ENCODE measurements at regions not wholly inside any gene's neighbourhood (a gene's known extent, or its start where the extent isn't known, plus 50 kb on each side); places are given as distances from the start of the nearest gene placed in this dataset.

- no peaks in the 10 kb centered on the region for H3K36me3 Mint-ChIP-seq (ENCODE audit: low read depth)
- no peaks in the 10 kb centered on the region for H3K27me3 Mint-ChIP-seq
- intact Hi-C loops (cut with micrococcal nuclease), result no loop called here
- peaks cover 74% of the 10 kb centered on the region for H3K9me3 Mint-ChIP-seq
- no peak overlapping the region for H3K4me3 Mint-ChIP-seq
- H3K4me1 Mint-ChIP-seq (ENCODE audit: low read depth), result no peaks in the 10 kb centered on the region
- no peak overlapping the region for H3K27ac Mint-ChIP-seq
Observed at GRCh38 chr13:61002686-61003085, 413.0 kb downstream of the PCDH20 start.

GRCh38 chr13:60990032-60990733 is 425.5 kb downstream of the PCDH20 start:
- intact Hi-C loops (cut with micrococcal nuclease), result no loop called here
- no peaks in the 10 kb centered on the region for H3K4me1 Mint-ChIP-seq (ENCODE audit: low read depth)
- no peaks in the 10 kb centered on the region for H3K27me3 Mint-ChIP-seq
- no peaks in the 10 kb centered on the region for H3K36me3 Mint-ChIP-seq (ENCODE audit: low read depth)
- H3K9me3 Mint-ChIP-seq, result peaks cover 5% of the 10 kb centered on the region
- no peak overlapping the region for H3K27ac Mint-ChIP-seq
- no peak overlapping the region for H3K4me3 Mint-ChIP-seq

DNA sequence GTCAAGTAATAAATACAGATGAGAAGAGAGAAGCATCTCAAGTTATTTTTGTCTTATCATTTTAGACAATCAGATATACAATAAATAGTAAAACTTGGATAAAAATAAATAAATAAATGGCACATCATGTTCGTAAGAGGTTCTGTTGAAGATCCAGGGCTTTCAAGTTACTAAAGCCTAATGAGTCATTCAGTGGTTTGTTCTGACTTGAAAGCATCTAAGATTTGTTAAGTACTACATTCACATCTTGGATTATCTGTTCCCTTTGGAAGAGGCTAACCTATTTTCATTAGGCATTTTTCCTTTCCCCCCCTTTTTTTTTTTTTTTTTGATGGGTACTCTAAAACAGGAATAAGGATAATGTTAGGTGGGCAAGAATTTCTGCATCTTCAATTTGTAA is 429.3 kb downstream of the PCDH20 start:
- H3K27me3 Mint-ChIP-seq, result no peaks in the 10 kb centered on the region
- H3K27ac Mint-ChIP-seq, result no peak overlapping the region
- H3K9me3 Mint-ChIP-seq, result peaks cover 30% of the 10 kb centered on the region
- no peak overlapping the region for H3K4me3 Mint-ChIP-seq
- H3K36me3 Mint-ChIP-seq (ENCODE audit: low read depth), result no peaks in the 10 kb centered on the region
- intact Hi-C loops (cut with micrococcal nuclease), result no loop called here
- H3K4me1 Mint-ChIP-seq (ENCODE audit: low read depth), result no peaks in the 10 kb centered on the region

DNA sequence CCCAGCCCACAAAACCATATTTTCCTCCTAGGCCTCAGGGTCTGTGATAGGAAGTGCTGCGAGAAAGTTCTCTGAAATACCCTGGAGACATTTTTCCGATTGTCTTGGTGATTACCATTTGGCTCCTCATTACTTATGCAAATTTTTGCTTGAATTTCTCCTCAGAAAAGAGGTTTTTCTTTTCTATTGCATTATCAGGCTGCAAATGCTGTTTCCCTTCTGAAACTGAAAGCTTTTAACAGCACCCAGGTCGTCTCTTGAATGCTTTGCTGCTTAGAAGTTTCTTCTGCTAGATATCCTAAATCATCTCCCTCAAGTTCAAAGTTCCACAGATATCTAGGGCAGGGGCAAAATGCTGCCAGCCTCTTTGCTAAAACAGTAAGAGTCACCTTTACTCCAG is 434.2 kb downstream of the PCDH20 start:
- H3K36me3 Mint-ChIP-seq (ENCODE audit: low read depth), result no peaks in the 10 kb centered on the region
- H3K4me1 Mint-ChIP-seq (ENCODE audit: low read depth), result no peaks in the 10 kb centered on the region
- peaks cover 48% of the 10 kb centered on the region for H3K9me3 Mint-ChIP-seq
- intact Hi-C loops (cut with micrococcal nuclease), result no loop called here
- no peak overlapping the region for H3K4me3 Mint-ChIP-seq
- H3K27ac Mint-ChIP-seq, result no peak overlapping the region
- H3K27me3 Mint-ChIP-seq, result no peaks in the 10 kb centered on the region

- no peaks in the 10 kb centered on the region for H3K36me3 Mint-ChIP-seq (ENCODE audit: low read depth)
- intact Hi-C loops (cut with micrococcal nuclease), result no loop called here
- no peak overlapping the region for H3K4me3 Mint-ChIP-seq
- peaks cover 42% of the 10 kb centered on the region for H3K9me3 Mint-ChIP-seq
- no peaks in the 10 kb centered on the region for H3K27me3 Mint-ChIP-seq
- H3K27ac Mint-ChIP-seq, result no peak overlapping the region
- no peaks in the 10 kb centered on the region for H3K4me1 Mint-ChIP-seq (ENCODE audit: low read depth)
Observed at GRCh38 chr13:60976367-60976766, 439.3 kb downstream of the PCDH20 start.

- H3K4me3 Mint-ChIP-seq, result no peak overlapping the region
- peaks cover 33% of the 10 kb centered on the region for H3K9me3 Mint-ChIP-seq
- H3K27ac Mint-ChIP-seq, result no peak overlapping the region
- no peaks in the 10 kb centered on the region for H3K36me3 Mint-ChIP-seq (ENCODE audit: low read depth)
- H3K27me3 Mint-ChIP-seq, result no peaks in the 10 kb centered on the region
- intact Hi-C loops (cut with micrococcal nuclease), result no loop called here
- H3K4me1 Mint-ChIP-seq (ENCODE audit: low read depth), result no peaks in the 10 kb centered on the region
Observed at GRCh38 chr13:60974296-60974695, 441.4 kb downstream of the PCDH20 start.

DNA sequence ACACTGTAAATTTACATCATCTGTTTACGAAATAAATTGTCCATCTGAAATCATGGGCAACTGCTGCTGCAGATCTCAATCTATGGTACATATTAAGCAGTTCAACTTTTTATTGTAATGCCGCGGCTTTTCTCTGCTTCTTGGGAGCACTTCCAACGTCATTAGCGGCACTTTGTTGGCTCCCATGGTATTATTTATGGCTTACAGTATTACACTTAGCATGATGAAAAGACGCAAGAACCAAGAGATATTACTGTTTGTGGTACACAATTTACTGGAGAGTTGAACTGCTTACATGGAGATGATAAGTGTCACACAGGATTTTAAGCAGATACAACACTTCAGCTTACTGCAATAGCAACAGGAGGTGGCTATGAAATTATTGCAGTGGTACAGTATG is 442.1 kb downstream of the PCDH20 start:
- H3K36me3 Mint-ChIP-seq (ENCODE audit: low read depth), result no peaks in the 10 kb centered on the region
- intact Hi-C loops (cut with micrococcal nuclease), result no loop called here
- no peaks in the 10 kb centered on the region for H3K27me3 Mint-ChIP-seq
- no peak overlapping the region for H3K4me3 Mint-ChIP-seq
- no peaks in the 10 kb centered on the region for H3K4me1 Mint-ChIP-seq (ENCODE audit: low read depth)
- peaks cover 30% of the 10 kb centered on the region for H3K9me3 Mint-ChIP-seq
- no peak overlapping the region for H3K27ac Mint-ChIP-seq

- intact Hi-C loops (cut with micrococcal nuclease), result no loop called here
- Mint-ChIP-seq H3K27ac (no peak overlapping the region), H3K27me3 (no peaks in the 10 kb centered on the region), H3K4me3 (no peak overlapping the region), H3K4me1 (ENCODE audit: low read depth) (no peaks in the 10 kb centered on the region), H3K9me3 (peaks cover 24% of the 10 kb centered on the region), H3K36me3 (ENCODE audit: low read depth) (no peaks in the 10 kb centered on the region)
Observed at GRCh38 chr13:60970736-60971135, 444.9 kb downstream of the PCDH20 start.

DNA sequence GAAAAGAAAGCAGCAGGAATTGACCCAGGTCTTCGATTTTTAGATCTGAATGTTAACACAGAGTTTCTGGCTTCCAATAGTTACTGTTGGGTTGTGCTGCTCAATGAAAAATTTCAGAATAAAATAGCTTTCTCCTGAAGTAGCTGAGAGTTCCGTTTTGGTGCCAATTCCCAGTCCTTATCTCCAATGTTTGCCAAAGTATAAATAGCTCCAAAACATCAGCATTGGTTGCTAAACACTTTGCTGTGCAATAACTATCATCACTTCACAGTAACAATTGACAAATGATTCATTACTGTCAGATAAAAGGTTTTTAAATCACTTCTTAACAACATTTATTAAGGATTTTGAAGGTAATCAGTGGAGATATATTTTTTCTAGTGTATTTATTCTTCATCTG is 446.0 kb downstream of the PCDH20 start:
- intact Hi-C loops (cut with micrococcal nuclease), result no loop called here
- H3K9me3 Mint-ChIP-seq, result peaks cover 16% of the 10 kb centered on the region
- H3K27me3 Mint-ChIP-seq, result no peaks in the 10 kb centered on the region
- H3K4me1 Mint-ChIP-seq (ENCODE audit: low read depth), result no peaks in the 10 kb centered on the region
- H3K4me3 Mint-ChIP-seq, result no peak overlapping the region
- no peak overlapping the region for H3K27ac Mint-ChIP-seq
- no peaks in the 10 kb centered on the region for H3K36me3 Mint-ChIP-seq (ENCODE audit: low read depth)

DNA sequence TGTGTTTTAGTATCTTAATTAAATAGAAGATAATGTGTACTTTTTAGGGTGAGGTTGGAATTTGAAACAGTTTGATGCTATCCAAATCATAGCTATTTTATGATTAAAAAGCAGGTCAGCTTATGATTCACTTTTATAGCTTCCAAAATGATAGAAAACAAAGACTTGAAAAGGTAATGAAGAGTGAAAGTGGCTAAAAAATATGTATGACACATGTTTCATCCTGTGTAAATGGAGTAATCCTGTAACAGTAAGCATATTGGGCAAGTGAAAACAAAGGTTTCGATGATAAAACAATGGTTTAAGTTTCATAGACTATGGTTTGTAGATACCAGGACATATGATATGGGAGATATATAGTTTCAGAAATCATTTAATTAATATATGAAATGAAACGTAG is 456.2 kb downstream of the PCDH20 start:
- intact Hi-C loops (cut with micrococcal nuclease), result no loop called here
- H3K4me1 Mint-ChIP-seq (ENCODE audit: low read depth), result no peaks in the 10 kb centered on the region
- peaks cover 12% of the 10 kb centered on the region for H3K9me3 Mint-ChIP-seq
- no peaks in the 10 kb centered on the region for H3K27me3 Mint-ChIP-seq
- no peak overlapping the region for H3K4me3 Mint-ChIP-seq
- no peak overlapping the region for H3K27ac Mint-ChIP-seq
- no peaks in the 10 kb centered on the region for H3K36me3 Mint-ChIP-seq (ENCODE audit: low read depth)

- Mint-ChIP-seq H3K27ac (no peak overlapping the region), H3K4me1 (ENCODE audit: low read depth) (no peaks in the 10 kb centered on the region), H3K4me3 (no peak overlapping the region), H3K9me3 (peaks cover 9% of the 10 kb centered on the region), H3K36me3 (ENCODE audit: low read depth) (no peaks in the 10 kb centered on the region), H3K27me3 (no peaks in the 10 kb centered on the region)
- intact Hi-C loops (cut with micrococcal nuclease), result no loop called here
Observed at GRCh38 chr13:60957816-60958215, 457.8 kb downstream of the PCDH20 start.

DNA sequence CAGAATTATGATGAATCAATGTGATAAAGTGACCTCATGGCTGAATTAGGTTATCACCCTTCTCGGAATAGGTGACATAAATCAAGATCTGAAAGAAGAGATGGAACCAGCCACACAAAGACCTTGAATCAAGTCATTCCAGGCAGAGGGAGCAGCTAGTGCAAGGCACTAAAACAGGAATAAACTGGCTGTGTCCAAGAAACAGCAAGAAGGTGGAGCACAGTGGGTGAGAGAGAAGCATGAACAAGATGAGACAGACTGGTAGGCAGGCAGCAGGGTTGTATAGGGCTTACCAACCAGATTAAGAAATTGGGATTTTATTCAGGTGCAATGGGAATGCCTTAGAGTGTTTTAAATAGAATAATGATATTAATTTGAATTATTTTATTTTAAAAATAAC is 470.3 kb downstream of the PCDH20 start:
- Mint-ChIP-seq H3K27ac (no peak overlapping the region), H3K9me3 (peaks cover 16% of the 10 kb centered on the region), H3K4me1 (ENCODE audit: low read depth) (no peaks in the 10 kb centered on the region), H3K27me3 (no peaks in the 10 kb centered on the region), H3K36me3 (ENCODE audit: low read depth) (no peaks in the 10 kb centered on the region), H3K4me3 (no peak overlapping the region)
- intact Hi-C loops (cut with micrococcal nuclease), result no loop called here

- Mint-ChIP-seq H3K4me1 (ENCODE audit: low read depth) (no peaks in the 10 kb centered on the region), H3K4me3 (no peak overlapping the region), H3K27me3 (no peaks in the 10 kb centered on the region), H3K27ac (no peak overlapping the region), H3K9me3 (peaks cover 16% of the 10 kb centered on the region), H3K36me3 (ENCODE audit: low read depth) (no peaks in the 10 kb centered on the region)
- intact Hi-C loops (cut with micrococcal nuclease), result no loop called here
Observed at GRCh38 chr13:60944863-60945262, 470.8 kb downstream of the PCDH20 start.

GRCh38 chr13:60944016-60944415 is 471.6 kb downstream of the PCDH20 start:
- Mint-ChIP-seq H3K4me1 (ENCODE audit: low read depth) (no peaks in the 10 kb centered on the region), H3K27me3 (no peaks in the 10 kb centered on the region), H3K27ac (no peak overlapping the region), H3K9me3 (peaks cover 16% of the 10 kb centered on the region), H3K36me3 (ENCODE audit: low read depth) (no peaks in the 10 kb centered on the region), H3K4me3 (no peak overlapping the region)
- intact Hi-C loops (cut with micrococcal nuclease), result no loop called here

- Mint-ChIP-seq H3K4me3 (no peak overlapping the region), H3K27me3 (no peaks in the 10 kb centered on the region), H3K27ac (no peak overlapping the region), H3K9me3 (peaks cover 13% of the 10 kb centered on the region), H3K4me1 (ENCODE audit: low read depth) (no peaks in the 10 kb centered on the region), H3K36me3 (ENCODE audit: low read depth) (no peaks in the 10 kb centered on the region)
- intact Hi-C loops (cut with micrococcal nuclease), result no loop called here
Observed at GRCh38 chr13:60936281-60936680, 479.4 kb downstream of the PCDH20 start.

Data from dendritic cell treated with granulocyte-macrophage colony-stimulating factor and Interleukin-4, amounts not matched to agents 40 ng/mL and 50 ng/mL, for 4 days (primary cell).